GM12875 (cell line): ENCODE measurements at regions not wholly inside any gene's neighbourhood (a gene's known extent, or its start where the extent isn't known, plus 50 kb on each side); places are given as distances from the start of the nearest gene placed in this dataset.

Experiments used
- H3K4me3 ChIP-seq: one replicate; pipeline ENCODE4 v1.5.1; 2011; ENCODE audit warnings: low read depth, low read length, control low read depth
- TF ChIP-seq, protein P1 (sequence below): IDR thresholded peaks from 2 replicates; pipeline ENCODE4 v1.5.1; 2011; ENCODE audit warnings: low read depth, mild to moderate bottlenecking, control low read depth, inconsistent platforms, low read length, moderate library complexity, borderline replicate concordance; ENCODE audit not compliant: insufficient read depth

DNA sequence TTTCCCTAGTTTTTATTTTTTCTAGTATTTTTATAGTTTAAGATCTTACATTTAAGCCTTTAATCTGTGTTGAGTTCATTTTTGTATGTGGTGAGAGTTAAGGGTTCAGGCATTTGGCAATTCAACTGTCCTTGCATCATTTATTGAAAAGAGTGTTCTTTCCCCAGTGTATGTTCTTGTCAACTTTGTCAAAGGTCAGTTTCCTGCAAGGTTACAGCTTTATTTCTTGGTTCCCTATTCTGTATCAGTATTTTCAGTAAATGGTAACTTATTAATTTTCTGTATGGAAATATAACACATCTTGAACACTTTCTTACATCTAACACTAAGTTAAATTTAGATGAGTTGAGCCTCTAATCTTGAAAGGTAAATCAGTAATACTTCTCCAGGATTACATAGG is 1770.1 kb downstream of the OTOL1 start:
- no peak overlapping the region for H3K4me3 ChIP-seq

DNA sequence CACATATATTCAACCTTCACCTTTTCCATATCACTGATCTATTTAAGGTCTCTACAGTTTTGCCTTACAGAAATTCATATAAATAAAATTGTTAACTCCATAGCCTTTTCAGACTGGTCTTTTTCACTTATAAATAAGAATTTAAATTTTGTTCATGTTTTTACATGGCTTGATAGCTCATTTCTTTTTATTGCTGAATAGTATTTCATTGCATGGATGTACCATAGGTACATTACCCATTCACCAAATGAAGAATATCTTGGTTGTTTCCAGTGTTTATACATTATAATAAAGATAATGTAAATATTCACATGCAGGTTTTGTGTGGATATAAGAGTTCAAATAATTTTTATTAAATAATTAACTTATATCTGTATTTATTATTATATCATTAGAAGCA is 1765.0 kb downstream of the OTOL1 start:
- TF ChIP-seq, protein P1, sequence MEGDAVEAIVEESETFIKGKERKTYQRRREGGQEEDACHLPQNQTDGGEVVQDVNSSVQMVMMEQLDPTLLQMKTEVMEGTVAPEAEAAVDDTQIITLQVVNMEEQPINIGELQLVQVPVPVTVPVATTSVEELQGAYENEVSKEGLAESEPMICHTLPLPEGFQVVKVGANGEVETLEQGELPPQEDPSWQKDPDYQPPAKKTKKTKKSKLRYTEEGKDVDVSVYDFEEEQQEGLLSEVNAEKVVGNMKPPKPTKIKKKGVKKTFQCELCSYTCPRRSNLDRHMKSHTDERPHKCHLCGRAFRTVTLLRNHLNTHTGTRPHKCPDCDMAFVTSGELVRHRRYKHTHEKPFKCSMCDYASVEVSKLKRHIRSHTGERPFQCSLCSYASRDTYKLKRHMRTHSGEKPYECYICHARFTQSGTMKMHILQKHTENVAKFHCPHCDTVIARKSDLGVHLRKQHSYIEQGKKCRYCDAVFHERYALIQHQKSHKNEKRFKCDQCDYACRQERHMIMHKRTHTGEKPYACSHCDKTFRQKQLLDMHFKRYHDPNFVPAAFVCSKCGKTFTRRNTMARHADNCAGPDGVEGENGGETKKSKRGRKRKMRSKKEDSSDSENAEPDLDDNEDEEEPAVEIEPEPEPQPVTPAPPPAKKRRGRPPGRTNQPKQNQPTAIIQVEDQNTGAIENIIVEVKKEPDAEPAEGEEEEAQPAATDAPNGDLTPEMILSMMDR = no peak
- H3K4me3 ChIP-seq = no peak overlapping the region

More for the DNA sequence above, 1770.1 kb downstream of the OTOL1 start:
- TF ChIP-seq, protein P1 = no peak

DNA sequence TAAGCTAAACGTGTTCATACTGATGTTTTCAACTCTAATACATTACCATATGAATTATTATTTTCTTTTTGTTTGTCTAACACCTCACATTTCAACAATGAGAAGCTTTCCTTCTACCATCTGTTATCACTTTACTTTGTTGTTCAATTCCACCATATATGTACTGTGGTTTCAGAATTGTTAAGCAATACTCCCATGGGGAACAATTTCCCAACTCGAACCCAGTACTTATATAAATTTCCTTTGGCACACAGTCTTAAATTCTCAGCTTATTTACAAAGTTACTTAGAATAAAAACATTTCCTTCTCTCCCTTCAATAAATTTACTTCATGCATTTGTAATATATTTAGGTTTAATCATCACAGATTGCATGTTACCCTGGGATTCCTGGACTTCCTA is 1764.4 kb downstream of the OTOL1 start:
- TF ChIP-seq, protein P1 = no peak
- H3K4me3 ChIP-seq = no peak overlapping the region

DNA sequence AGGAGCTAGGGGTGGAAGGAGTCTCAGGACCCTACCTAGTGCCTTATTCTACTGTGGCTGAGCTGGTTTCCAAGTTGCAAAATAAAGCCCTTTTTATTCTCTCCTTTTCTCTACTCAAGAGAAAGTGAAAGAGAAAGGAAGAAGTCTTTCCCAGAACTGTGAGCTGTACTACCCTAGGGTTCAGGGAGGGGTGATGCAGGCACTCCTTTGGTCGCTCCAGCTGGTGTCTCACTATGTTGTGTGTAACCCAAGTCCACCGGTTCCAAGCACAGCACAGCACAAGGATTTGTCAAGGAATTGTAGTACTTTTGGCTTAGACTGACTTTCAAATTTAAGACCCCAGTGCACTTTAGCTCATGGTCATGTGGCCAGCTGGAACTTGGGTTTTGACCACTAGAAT is 1721.7 kb downstream of the OTOL1 start:
- no peak overlapping the region for H3K4me3 ChIP-seq
- TF ChIP-seq, protein P1 = no peak

DNA sequence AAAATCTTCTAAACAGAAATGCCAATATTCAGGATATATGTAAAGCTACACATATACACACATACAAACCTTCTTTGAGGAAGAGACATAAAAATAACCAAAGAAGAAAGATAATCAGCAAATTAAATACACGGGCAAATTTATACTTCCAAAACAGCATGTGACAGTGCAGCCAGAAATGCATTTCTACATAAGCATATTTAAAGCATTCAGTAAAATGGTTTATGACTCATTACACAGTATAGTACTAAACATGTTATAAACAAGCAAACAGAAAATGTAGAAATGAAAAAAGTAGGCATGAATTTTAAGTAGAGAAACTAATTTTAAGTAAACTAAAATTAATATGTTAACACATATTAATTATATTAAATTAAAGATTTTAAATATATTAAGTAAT is 1717.2 kb downstream of the OTOL1 start:
- H3K4me3 ChIP-seq = no peak overlapping the region
- TF ChIP-seq, protein P1 = no peak

DNA sequence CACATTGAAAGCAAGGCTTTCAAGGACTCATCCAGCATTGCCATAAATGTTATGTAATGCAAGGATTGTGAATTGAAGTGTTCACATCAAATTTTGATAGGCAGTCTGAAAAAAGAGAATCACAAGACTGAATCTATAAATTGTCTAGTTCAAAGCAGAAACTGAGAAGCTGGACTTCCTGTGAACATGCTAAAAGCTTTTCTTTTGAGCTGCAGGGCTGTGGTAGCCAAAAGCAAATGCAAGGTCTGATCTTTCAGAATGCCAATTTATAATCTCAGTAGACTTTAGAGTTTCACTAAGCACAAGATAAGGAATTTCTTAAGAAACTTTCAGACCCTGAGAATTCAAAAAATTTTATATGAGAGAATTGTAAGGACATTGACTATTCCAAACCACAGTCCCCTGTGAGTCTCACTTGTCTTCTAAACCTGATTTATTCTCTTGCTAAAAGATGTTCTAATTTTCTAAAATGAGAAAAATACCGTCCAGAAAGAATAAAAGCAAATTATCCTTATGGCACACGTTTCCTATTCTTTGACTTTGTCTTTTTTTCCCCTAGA is 1700.3 kb downstream of the OTOL1 start:
- TF ChIP-seq, protein P1 = no peak
- H3K4me3 ChIP-seq = no peak overlapping the region

DNA sequence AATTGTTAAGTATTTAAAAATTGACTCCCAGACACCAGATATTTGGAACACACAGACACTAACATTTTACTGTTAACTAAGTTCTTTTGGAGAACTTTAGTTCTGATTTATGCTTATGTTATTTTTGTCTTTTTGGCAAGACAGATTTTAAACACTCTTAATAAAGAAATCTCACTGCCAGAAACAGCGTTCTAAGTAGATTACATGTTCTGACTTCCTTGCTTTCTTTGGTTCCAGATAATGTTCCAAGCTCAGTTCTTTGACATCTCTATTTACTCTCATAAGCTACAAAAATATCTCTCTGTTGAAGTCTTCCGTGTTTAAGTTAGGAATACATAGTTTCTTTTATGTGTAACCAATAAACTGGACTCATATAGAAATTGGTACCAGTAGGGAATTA is 1699.6 kb downstream of the OTOL1 start:
- H3K4me3 ChIP-seq = no peak overlapping the region
- TF ChIP-seq, protein P1 = no peak
